NCI-H1417 treated with DMSO at 0.1 percent for 48 hours (cell line): ENCODE measurements at regions not wholly inside any gene's neighbourhood (a gene's known extent, or its start where the extent isn't known, plus 50 kb on each side); places are given as distances from the start of the nearest gene placed in this dataset.
"Not testable (repeated sequence)": the region's sequence is repeated elsewhere in the genome, so short reads cannot be mapped to it uniquely, and the experiment has no call there.

Experiments
- DNase-seq: peaks from one replicate; lab custom pipeline; 2025; lab: John Stamatoyannopoulos, UW

- peak; percentile 40 for DNase-seq
Observed at GRCh38 chr4:86481440-86481839, 112.7 kb upstream of the PTPN13 start.

GRCh38 chr4:86482306-86483172 lies 111.6 kb upstream of the PTPN13 start:
- DNase-seq = peak; percentile 50

GRCh38 chr4:86483173-86483490 lies 111.0 kb upstream of the PTPN13 start:
- DNase-seq = no peak

GRCh38 chr4:86483773-86484172 lies 110.3 kb upstream of the PTPN13 start:
- DNase-seq = no peak

- DNase-seq = no peak
Observed at GRCh38 chr4:86484241-86484640, 109.9 kb upstream of the PTPN13 start.

GRCh38 chr4:86487738-86488348 lies 106.3 kb upstream of the PTPN13 start:
- no peak for DNase-seq

- DNase-seq = no peak
Observed at GRCh38 chr4:86493460-86493859, 100.7 kb upstream of the PTPN13 start.

- DNase-seq = no peak
Observed at GRCh38 chr4:86496094-86497080, 97.7 kb upstream of the PTPN13 start.

GRCh38 chr4:86497131-86497530 lies 97.0 kb upstream of the PTPN13 start:
- no peak for DNase-seq

- DNase-seq = peak; percentile 34
Observed at GRCh38 chr4:86497980-86498862, 95.9 kb upstream of the PTPN13 start.

GRCh38 chr4:86498863-86499166 lies 95.3 kb upstream of the PTPN13 start:
- DNase-seq = no peak

GRCh38 chr4:86500527-86500926 lies 93.6 kb upstream of the PTPN13 start:
- DNase-seq = no peak

GRCh38 chr4:86502081-86502480 lies 92.0 kb upstream of the PTPN13 start:
- DNase-seq = no peak

GRCh38 chr4:86506591-86506990 lies 87.5 kb upstream of the PTPN13 start:
- DNase-seq = no peak

GRCh38 chr4:86508436-86508835 lies 85.7 kb upstream of the PTPN13 start:
- DNase-seq = no peak

- no peak for DNase-seq
Observed at GRCh38 chr4:86511590-86511989, 82.5 kb upstream of the PTPN13 start.

- DNase-seq = no peak
Observed at GRCh38 chr4:86512631-86513030, 81.5 kb upstream of the PTPN13 start.

GRCh38 chr4:86515963-86516362 lies 78.2 kb upstream of the PTPN13 start:
- DNase-seq = not testable (repeated sequence)

GRCh38 chr4:86521373-86521969 lies 72.6 kb upstream of the PTPN13 start:
- DNase-seq = no peak

GRCh38 chr4:86522349-86522748 lies 71.8 kb upstream of the PTPN13 start:
- no peak for DNase-seq

- DNase-seq = no peak
Observed at GRCh38 chr4:86523333-86523732, 70.8 kb upstream of the PTPN13 start.
